Astrocyte (in vitro differentiated cells and primary cell): ENCODE measurements at regions not wholly inside any gene's neighbourhood (a gene's known extent, or its start where the extent isn't known, plus 50 kb on each side); places are given as distances from the start of the nearest gene placed in this dataset.

ENCODE experiments used
- CTCF ChIP-seq: IDR thresholded peaks from 2 replicates; pipeline ENCODE4 v1.5.1; 2011; ENCODE audit warnings: low read depth, mild to moderate bottlenecking, inconsistent platforms, low read length, moderate library complexity; ENCODE audit not compliant: insufficient read depth
- EZH2 ChIP-seq: IDR thresholded peaks from 2 replicates; pipeline ENCODE4 v1.6.1; 2012; ENCODE audit warnings: mild to moderate bottlenecking, low read length, inconsistent platforms; ENCODE audit not compliant: insufficient read depth

GRCh38 chr10:3395458-3395861, 222.9 kb upstream of the PITRM1 start:
- TF ChIP-seq CTCF (no peak), EZH2 (no peak)
